B cell (primary cell): ENCODE measurements at regions not wholly inside any gene's neighbourhood (a gene's known extent, or its start where the extent isn't known, plus 50 kb on each side); places are given as distances from the start of the nearest gene placed in this dataset.

Source experiments
- ATAC-seq: fragments of 200-7000 bp; cut with Tn5 transposase; one replicate; pipeline ENCODE4 v1.10.0; 2021; ENCODE audit warnings: low read depth, mild to moderate bottlenecking, moderate number of reproducible peaks, moderate library complexity
- CTCF ChIA-PET: fragments of 350-600 bp; sonication (Branson Sonifier 250); formaldehyde crosslinking; loops from one replicate; lab custom pipeline; 2021; ENCODE audit warnings: antibody characterized with exemption, inconsistent platforms; lab: Charles Lee
- POLR2A ChIA-PET: fragments of 350-600 bp; sonication (Branson Sonifier 250); formaldehyde crosslinking; loops from one replicate; lab custom pipeline; 2021; ENCODE audit warnings: antibody characterized with exemption; lab: Charles Lee
- DNase-seq: peaks from one replicate; pipeline ENCODE4 v3.0.0; 2013
- H2AFZ ChIP-seq: 2 replicates; pipeline ENCODE4 v1.6.1; 2012; ENCODE audit warnings: mild to moderate bottlenecking, low read depth, low read length; ENCODE audit not compliant: insufficient read depth, poor library complexity, severe bottlenecking
- H3K27ac ChIP-seq, 2 donors: 1 replicate in 1 of 2; 2 replicates in 1 of 2; pipeline ENCODE4 v1.5.1; 2012 to 2013; ENCODE audit warnings: low read length in 2 of 2, mild to moderate bottlenecking in 2 of 2, moderate library complexity in 1 of 2
- H3K27me3 ChIP-seq, 4 experiments: fragments of 200-600 bp in 1 of 4; sonication (generic) in 1 of 4; replicated peaks in 1 of 4; 1 replicate in 2 of 4; 2 replicates in 2 of 4; pipeline versions ENCODE4 v1.6.1 to v1.7.0; 2013 to 2016; ENCODE audit warnings: low read length in 3 of 4, mild to moderate bottlenecking in 2 of 4, mixed read lengths in 1 of 4, moderate library complexity in 1 of 4; ENCODE audit not compliant: insufficient read depth in 4 of 4, control insufficient read depth in 3 of 4; ENCODE audit errors: control extremely low read depth in 1 of 4
- H3K36me3 ChIP-seq, 2 experiments: replicated peaks in 1 of 2; 1 replicate in 1 of 2; 2 replicates in 1 of 2; pipeline versions ENCODE4 v1.6.1 to v1.7.1; 2013; ENCODE audit warnings: low read length in 1 of 2; ENCODE audit not compliant: insufficient read depth in 2 of 2, control insufficient read depth in 1 of 2; ENCODE audit errors: control extremely low read depth in 1 of 2, extremely low read depth in 1 of 2
- H3K4me1 ChIP-seq, 2 donors: fragments of 200-600 bp in 1 of 2; sonication (generic) in 1 of 2; 1 replicate in 1 of 2; 2 replicates in 1 of 2; pipeline versions ENCODE4 v1.5.1 to v1.6.1; 2013 to 2017; ENCODE audit warnings: low read length in 2 of 2; ENCODE audit not compliant: control insufficient read depth in 2 of 2, insufficient read depth in 2 of 2
- H3K4me2 ChIP-seq: replicated peaks from 2 replicates; pipeline ENCODE3; 2012; ENCODE audit warnings: mild to moderate bottlenecking, low read depth, low read length; ENCODE audit not compliant: poor library complexity, severe bottlenecking
- H3K4me3 ChIP-seq, 5 experiments: fragments of 200-600 bp in 1 of 5; sonication (generic) in 1 of 5; 1 replicate in 3 of 5; 2 replicates in 2 of 5; pipeline versions ENCODE4 v1.5.1 to v1.7.0; 2011 to 2016; ENCODE audit warnings: low read length in 4 of 5, mild to moderate bottlenecking in 4 of 5, low read depth in 2 of 5, control low read depth in 1 of 5, moderate library complexity in 1 of 5; ENCODE audit not compliant: insufficient read depth in 1 of 5; ENCODE audit errors: control extremely low read depth in 1 of 5, extremely low read depth in 1 of 5
- H3K79me2 ChIP-seq: fragments of 200-600 bp; sonication (generic); one replicate; pipeline ENCODE4 v1.6.0; 2016; ENCODE audit warnings: low read length; ENCODE audit not compliant: control insufficient read depth, insufficient read depth
- H3K9ac ChIP-seq: fragments of 200-600 bp; sonication (generic); 2 replicates; pipeline ENCODE4 v1.6.1; 2017; ENCODE audit warnings: mild to moderate bottlenecking, low read length, moderate library complexity
- H3K9me3 ChIP-seq, 3 donors: one replicate each; pipeline versions ENCODE4 v1.6.1 to v1.7.1; 2013; ENCODE audit warnings: low read length in 2 of 3; ENCODE audit not compliant: control insufficient read depth in 2 of 3, insufficient read depth in 1 of 3; ENCODE audit errors: control extremely low read depth in 1 of 3
- H4K20me1 ChIP-seq: 2 replicates; pipeline ENCODE4 v1.6.0; 2012; ENCODE audit warnings: mild to moderate bottlenecking, low read length; ENCODE audit not compliant: insufficient read depth, control insufficient read depth, poor library complexity, severe bottlenecking
- H3K27ac Mint-ChIP-seq: one replicate; pipeline ENCODE4 v1.8.0; 2021; ENCODE audit warnings: mixed read lengths
- H3K27me3 Mint-ChIP-seq: one replicate; pipeline ENCODE4 v1.8.0; 2021; ENCODE audit warnings: mixed read lengths
- H3K4me1 Mint-ChIP-seq: one replicate; pipeline ENCODE4 v1.8.0; 2021; ENCODE audit warnings: mixed read lengths
- H3K4me3 Mint-ChIP-seq: one replicate; pipeline ENCODE4 v1.8.0; 2021; ENCODE audit warnings: mixed read lengths
- H3K9me3 Mint-ChIP-seq: one replicate; pipeline ENCODE4 v1.8.0; 2022; ENCODE audit warnings: mixed read lengths; ENCODE audit not compliant: insufficient read depth
- EZH2 ChIP-seq: IDR thresholded peaks from 2 replicates; pipeline ENCODE4 v1.6.1; 2012; ENCODE audit warnings: borderline replicate concordance, low read depth, mild to moderate bottlenecking, moderate library complexity, low read length; ENCODE audit not compliant: insufficient read depth, poor library complexity, severe bottlenecking
- WGBS: methylation state at CpG from one replicate; pipeline ENCODE4 v1.1.5; 2013; ENCODE audit warnings: missing lambda C conversion rate; ENCODE audit not compliant: insufficient coverage; 5-methylcytosine and 5-hydroxymethylcytosine counted together
- intact Hi-C: fragments of 100-400 bp; cut with micrococcal nuclease; formaldehyde crosslinking; loops from one replicate; pipeline ENCODE4 v1.10.0; 2022
- TF ChIP-seq, protein P1 (sequence below): fragments of 200-600 bp; IDR thresholded peaks from one replicate; pipeline ENCODE4 v1.8.0; 2022; ENCODE audit warnings: antibody characterized with exemption, mild to moderate bottlenecking

DNA sequence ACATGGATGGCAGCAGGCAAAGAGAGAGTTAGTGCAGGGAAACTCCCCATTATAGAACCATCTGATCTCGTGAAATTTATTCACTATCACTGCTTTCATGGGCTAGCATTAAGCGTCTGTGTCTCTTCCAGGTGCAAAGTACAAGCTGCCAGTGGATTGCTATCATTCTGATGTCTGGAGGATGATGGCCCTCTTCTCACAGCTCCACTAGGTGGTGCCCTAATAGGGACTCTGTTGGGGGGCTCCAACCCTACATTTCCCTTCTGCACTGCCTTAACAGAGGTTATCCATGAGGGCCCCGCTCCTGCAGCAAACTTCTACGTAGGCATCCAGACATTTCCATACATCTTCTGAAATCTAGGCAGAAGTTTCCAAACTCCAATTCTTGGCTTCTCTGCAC, 347.8 kb upstream of the HS3ST5 start:
- H3K4me2 ChIP-seq = no peak overlapping the region
- H3K4me3 Mint-ChIP-seq = no peak overlapping the region
- H2AFZ ChIP-seq = no peak overlapping the region
- ChIA-PET POLR2A (no interaction called here), CTCF (no interaction called here)
- no peaks in the 10 kb centered on the region for H3K79me2 ChIP-seq
- intact Hi-C loops = no loop called here
- no peak overlapping the region for H3K27ac ChIP-seq
- H3K27me3 Mint-ChIP-seq = no peaks in the 10 kb centered on the region
- no peak for DNase-seq
- no peaks in the 10 kb centered on the region for H3K36me3 ChIP-seq
- no peaks in the 10 kb centered on the region for H3K9me3 Mint-ChIP-seq
- no peaks in the 10 kb centered on the region for H3K4me1 ChIP-seq
- H3K9me3 ChIP-seq = peaks cover 0 to 2% (median 0%) of the 10 kb centered on the region in 3 donors
- TF ChIP-seq, protein P1, sequence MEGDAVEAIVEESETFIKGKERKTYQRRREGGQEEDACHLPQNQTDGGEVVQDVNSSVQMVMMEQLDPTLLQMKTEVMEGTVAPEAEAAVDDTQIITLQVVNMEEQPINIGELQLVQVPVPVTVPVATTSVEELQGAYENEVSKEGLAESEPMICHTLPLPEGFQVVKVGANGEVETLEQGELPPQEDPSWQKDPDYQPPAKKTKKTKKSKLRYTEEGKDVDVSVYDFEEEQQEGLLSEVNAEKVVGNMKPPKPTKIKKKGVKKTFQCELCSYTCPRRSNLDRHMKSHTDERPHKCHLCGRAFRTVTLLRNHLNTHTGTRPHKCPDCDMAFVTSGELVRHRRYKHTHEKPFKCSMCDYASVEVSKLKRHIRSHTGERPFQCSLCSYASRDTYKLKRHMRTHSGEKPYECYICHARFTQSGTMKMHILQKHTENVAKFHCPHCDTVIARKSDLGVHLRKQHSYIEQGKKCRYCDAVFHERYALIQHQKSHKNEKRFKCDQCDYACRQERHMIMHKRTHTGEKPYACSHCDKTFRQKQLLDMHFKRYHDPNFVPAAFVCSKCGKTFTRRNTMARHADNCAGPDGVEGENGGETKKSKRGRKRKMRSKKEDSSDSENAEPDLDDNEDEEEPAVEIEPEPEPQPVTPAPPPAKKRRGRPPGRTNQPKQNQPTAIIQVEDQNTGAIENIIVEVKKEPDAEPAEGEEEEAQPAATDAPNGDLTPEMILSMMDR = no peak
- no peak for TF ChIP-seq EZH2
- H4K20me1 ChIP-seq = no peaks in the 10 kb centered on the region
- no peaks in the 10 kb centered on the region for H3K4me1 Mint-ChIP-seq
- no peaks in the 10 kb centered on the region for H3K27me3 ChIP-seq
- 85% methylated on average over 4 of the region's 4 CpGs for WGBS
- no peak overlapping the region for H3K9ac ChIP-seq
- no peak overlapping the region for H3K27ac Mint-ChIP-seq
- no peak for ATAC-seq
- H3K4me3 ChIP-seq = no peak overlapping the region

DNA sequence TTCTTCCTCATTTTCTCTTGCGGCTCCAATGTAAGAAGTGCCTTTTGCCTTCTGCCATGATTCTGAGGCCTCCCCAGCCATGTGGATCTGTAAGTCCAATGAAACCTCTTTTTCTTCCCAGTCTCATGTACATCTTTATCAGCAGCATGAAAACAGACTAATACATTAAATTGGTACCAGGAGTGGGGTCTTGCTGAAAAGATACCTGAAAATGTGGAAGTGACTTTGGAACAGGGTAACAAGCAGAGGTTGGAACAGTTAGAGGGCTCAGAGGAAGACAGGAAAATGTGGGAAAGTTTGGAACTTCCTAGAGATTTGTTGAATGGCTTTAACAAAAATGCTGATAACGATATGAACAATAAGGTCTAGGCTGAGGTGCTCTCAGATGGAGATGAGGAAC, 316.7 kb upstream of the HS3ST5 start:
- DNase-seq (no peak), ATAC-seq (no peak)
- no peaks in the 10 kb centered on the region for H4K20me1 ChIP-seq
- no peak for TF ChIP-seq EZH2
- TF ChIP-seq, protein P1 = no peak
- no peak overlapping the region for H3K4me3 ChIP-seq
- Mint-ChIP-seq H3K9me3 (peaks cover 12% of the 10 kb centered on the region), H3K27me3 (no peaks in the 10 kb centered on the region), H3K4me3 (no peak overlapping the region), H3K4me1 (no peaks in the 10 kb centered on the region), H3K27ac (no peak overlapping the region)
- H3K9me3 ChIP-seq = peaks cover 0 to 4% (median 3%) of the 10 kb centered on the region in 3 donors
- H3K27ac ChIP-seq = no peak overlapping the region
- intact Hi-C loops = no loop called here
- ChIA-PET CTCF (no interaction called here), POLR2A (no interaction called here)
- no peak overlapping the region for H3K4me2 ChIP-seq
- no peaks in the 10 kb centered on the region for H3K4me1 ChIP-seq
- H3K27me3 ChIP-seq = no peaks in the 10 kb centered on the region
- H3K9ac ChIP-seq = no peak overlapping the region
- no peak overlapping the region for H2AFZ ChIP-seq
- H3K36me3 ChIP-seq = no peaks in the 10 kb centered on the region
- H3K79me2 ChIP-seq = no peaks in the 10 kb centered on the region
- WGBS = 90% methylated on average over 1 of the region's 2 CpGs
